ENCODE measurements at regions not wholly inside any gene's neighbourhood (a gene's known extent, or its start where the extent isn't known, plus 50 kb on each side); places are given as distances from the start of the nearest gene placed in this dataset.

DNA sequence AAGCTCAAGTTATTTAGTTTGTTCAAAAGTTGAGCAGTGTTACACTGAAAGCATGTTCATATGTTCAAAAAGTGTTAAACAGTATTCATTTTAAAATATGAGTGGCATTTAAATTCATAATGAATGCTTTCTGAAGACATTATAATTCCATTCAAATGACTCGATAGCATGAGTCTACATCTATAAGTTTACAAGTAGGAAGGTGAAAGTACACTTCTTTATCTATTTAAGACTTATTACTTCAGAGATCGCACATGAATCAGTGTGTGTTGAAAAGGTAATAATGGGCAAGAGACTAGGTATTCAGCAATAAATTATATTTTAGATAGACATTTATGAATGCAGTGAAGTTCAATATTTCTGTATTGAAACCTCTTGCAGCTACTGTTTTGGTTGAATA is 456.1 kb downstream of the GRXCR1 start:
- no peak for TF ChIP-seq POLR2A (IDR thresholded peaks at IDR 0.05)
- no peak for TF ChIP-seq EP300 (IDR thresholded peaks at IDR 0.05)
- TF ChIP-seq, protein P1, sequence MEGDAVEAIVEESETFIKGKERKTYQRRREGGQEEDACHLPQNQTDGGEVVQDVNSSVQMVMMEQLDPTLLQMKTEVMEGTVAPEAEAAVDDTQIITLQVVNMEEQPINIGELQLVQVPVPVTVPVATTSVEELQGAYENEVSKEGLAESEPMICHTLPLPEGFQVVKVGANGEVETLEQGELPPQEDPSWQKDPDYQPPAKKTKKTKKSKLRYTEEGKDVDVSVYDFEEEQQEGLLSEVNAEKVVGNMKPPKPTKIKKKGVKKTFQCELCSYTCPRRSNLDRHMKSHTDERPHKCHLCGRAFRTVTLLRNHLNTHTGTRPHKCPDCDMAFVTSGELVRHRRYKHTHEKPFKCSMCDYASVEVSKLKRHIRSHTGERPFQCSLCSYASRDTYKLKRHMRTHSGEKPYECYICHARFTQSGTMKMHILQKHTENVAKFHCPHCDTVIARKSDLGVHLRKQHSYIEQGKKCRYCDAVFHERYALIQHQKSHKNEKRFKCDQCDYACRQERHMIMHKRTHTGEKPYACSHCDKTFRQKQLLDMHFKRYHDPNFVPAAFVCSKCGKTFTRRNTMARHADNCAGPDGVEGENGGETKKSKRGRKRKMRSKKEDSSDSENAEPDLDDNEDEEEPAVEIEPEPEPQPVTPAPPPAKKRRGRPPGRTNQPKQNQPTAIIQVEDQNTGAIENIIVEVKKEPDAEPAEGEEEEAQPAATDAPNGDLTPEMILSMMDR (IDR thresholded peaks at IDR 0.05), result no peak
- no peak for DNase-seq
- H3K36me3 ChIP-seq, result no peaks in the 10 kb centered on the region
- H3K27me3 ChIP-seq, result no peaks in the 10 kb centered on the region
- H3K27ac ChIP-seq, result no peak overlapping the region
- no peak overlapping the region for H3K4me3 ChIP-seq
- intact Hi-C loops (cut with DNase I), result no loop called here
- no peaks in the 10 kb centered on the region for H3K4me1 ChIP-seq (ENCODE audit: insufficient read depth)
- H3K9me3 ChIP-seq, result no peaks in the 10 kb centered on the region
- WGBS, 3 donors, result 92 to 98% (median 94%) methylated on average over 2 of the region's 2 CpGs

DNA sequence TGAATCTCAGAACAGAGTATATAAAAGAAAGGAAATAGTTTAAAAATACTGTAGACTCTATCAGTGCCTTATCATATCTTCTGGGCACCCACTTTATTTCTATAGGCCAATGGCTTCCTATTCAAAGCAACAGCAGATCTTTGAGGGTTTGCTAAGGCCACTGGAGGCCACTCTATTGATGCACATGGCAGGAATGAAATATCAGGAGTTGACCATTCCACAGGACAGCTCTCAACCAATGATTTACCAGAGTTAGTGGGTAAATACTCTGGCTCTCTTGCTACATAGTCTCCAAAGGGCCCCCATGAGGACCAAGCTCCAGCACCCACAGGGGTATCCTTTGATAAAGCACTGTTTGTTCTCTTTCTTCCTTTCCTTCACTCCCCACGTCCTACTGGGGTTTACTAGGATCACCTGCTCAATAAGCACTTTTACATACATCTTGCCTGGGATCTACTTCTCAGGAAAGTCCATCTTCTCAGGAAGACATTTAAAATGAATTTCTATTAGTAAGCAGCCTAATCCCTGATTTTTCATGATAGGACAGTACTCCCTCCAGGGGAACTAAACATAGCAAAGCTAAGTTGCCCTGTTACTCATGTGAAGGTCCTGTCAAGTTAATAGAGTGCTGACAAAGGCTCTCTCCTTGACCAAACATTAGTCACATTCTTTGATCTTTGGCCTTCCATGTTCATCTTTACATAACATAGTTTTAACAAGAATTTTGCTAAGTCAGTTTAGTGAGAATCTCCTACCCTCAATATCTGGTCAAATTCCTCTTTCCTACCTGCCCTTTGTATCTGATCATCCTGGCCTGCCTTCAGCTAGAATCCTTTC is 459.7 kb downstream of the GRXCR1 start:
- Histone ChIP-seq H3K27ac (no peak overlapping the region), H3K36me3 (no peaks in the 10 kb centered on the region), H3K4me3 (no peak overlapping the region), H3K4me1 (ENCODE audit: insufficient read depth) (no peaks in the 10 kb centered on the region), H3K27me3 (no peaks in the 10 kb centered on the region), H3K9me3 (no peaks in the 10 kb centered on the region)
- intact Hi-C loops (cut with DNase I), result no loop called here
- TF ChIP-seq POLR2A (IDR thresholded peaks at IDR 0.05) (no peak), EP300 (IDR thresholded peaks at IDR 0.05) (no peak)
- TF ChIP-seq, protein P1 (IDR thresholded peaks at IDR 0.05), result no peak
- 0 to 52% (median 50%) methylated on average over 1 of the region's 1 CpG for WGBS, 3 donors
- no peak for DNase-seq

DNA sequence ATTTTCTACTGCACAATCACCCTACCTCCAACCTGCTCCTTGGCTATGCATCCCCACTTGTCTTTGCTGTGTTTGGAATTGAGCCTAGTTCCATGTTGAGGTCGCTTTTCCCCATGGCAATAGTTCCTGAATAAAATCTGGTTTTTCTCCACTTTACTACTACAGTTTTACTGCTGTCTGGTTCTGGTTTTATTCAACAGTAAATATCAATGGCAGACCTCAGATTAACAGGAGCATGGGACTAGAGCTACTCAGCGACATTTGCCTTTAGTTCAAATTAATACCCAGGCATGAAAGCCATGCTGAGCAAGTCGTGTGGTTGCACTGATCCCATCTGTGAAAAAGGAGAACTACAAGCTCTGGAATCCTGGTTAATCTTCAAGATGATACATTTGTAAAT is 460.3 kb downstream of the GRXCR1 start:
- no peaks in the 10 kb centered on the region for H3K9me3 ChIP-seq
- no peaks in the 10 kb centered on the region for H3K27me3 ChIP-seq
- no peak overlapping the region for H3K4me3 ChIP-seq
- no peaks in the 10 kb centered on the region for H3K36me3 ChIP-seq
- DNase-seq, result no peak
- TF ChIP-seq, protein P1 (IDR thresholded peaks at IDR 0.05), result no peak
- TF ChIP-seq EP300 (IDR thresholded peaks at IDR 0.05) (no peak), POLR2A (IDR thresholded peaks at IDR 0.05) (no peak)
- H3K27ac ChIP-seq, result no peak overlapping the region
- intact Hi-C loops (cut with DNase I), result no loop called here
- WGBS, 3 donors, result 41 to 56% (median 50%) methylated on average over 3 of the region's 3 CpGs
- no peaks in the 10 kb centered on the region for H3K4me1 ChIP-seq (ENCODE audit: insufficient read depth)

DNA sequence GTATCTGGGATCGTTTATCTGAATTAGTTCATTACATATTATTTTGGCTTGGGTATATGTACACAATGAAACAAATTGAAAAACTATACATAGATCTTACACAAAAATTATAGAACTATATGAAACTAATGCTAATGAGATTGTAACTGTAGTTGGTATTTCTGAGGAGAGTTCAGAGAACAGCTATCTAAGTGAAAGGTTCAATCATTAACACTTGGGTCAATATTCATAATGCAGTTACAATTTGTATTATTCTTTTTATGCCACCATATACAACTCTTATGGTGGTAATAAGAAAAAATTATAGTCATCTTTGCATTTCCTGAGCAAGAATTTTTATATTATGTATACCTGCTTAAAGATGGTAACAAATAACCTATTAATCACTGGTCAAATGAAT is 461.0 kb downstream of the GRXCR1 start:
- Histone ChIP-seq H3K27me3 (no peaks in the 10 kb centered on the region), H3K4me1 (ENCODE audit: insufficient read depth) (no peaks in the 10 kb centered on the region), H3K36me3 (no peaks in the 10 kb centered on the region), H3K4me3 (no peak overlapping the region), H3K9me3 (no peaks in the 10 kb centered on the region), H3K27ac (no peak overlapping the region)
- WGBS, 3 donors, result 40 to 46% (median 44%) methylated on average over 1 of the region's 1 CpG
- intact Hi-C loops (cut with DNase I), result no loop called here
- TF ChIP-seq, protein P1 (IDR thresholded peaks at IDR 0.05), result no peak
- TF ChIP-seq POLR2A (IDR thresholded peaks at IDR 0.05), result no peak
- no peak for TF ChIP-seq EP300 (IDR thresholded peaks at IDR 0.05)
- DNase-seq, result no peak
